NB4 (cell line): ENCODE measurements at regions not wholly inside any gene's neighbourhood (a gene's known extent, or its start where the extent isn't known, plus 50 kb on each side); places are given as distances from the start of the nearest gene placed in this dataset.

Experiments used
- MAX ChIP-seq: IDR thresholded peaks from 2 replicates; pipeline ENCODE4 v1.6.1; 2011; ENCODE audit warnings: low read depth, low read length
- MYC ChIP-seq: IDR thresholded peaks from 2 replicates; pipeline ENCODE4 v1.6.1; 2011; ENCODE audit warnings: low read depth, low read length
- POLR2A ChIP-seq: IDR thresholded peaks from 2 replicates; pipeline ENCODE4 v1.6.1; 2011; ENCODE audit warnings: mild to moderate bottlenecking; ENCODE audit not compliant: insufficient read length; ENCODE audit errors: extremely low read depth
- TF ChIP-seq, protein P1 (sequence below): IDR thresholded peaks from one replicate; pipeline ENCODE4 v1.5.1; 2012; ENCODE audit warnings: low read depth, low read length

DNA sequence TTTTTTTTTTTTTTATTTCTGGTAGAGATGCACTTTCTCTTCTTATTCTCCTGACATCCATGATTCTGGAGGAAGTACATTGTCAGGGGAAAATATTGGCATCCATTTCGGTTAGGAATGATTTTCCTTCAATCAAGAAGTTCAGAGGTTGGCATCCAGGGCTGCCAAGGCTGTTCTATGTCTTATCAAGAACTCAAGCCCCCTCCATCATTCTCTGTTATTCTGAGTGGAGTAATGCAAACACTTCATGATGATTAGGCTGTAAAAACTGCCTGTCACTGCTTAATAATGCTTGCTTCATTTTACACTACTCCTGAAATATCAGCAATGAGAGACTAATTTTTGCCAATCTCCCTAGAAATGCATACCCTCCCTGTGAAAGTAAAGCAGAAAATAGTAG, 417.1 kb upstream of the NFIA start:
- TF ChIP-seq, protein P1, sequence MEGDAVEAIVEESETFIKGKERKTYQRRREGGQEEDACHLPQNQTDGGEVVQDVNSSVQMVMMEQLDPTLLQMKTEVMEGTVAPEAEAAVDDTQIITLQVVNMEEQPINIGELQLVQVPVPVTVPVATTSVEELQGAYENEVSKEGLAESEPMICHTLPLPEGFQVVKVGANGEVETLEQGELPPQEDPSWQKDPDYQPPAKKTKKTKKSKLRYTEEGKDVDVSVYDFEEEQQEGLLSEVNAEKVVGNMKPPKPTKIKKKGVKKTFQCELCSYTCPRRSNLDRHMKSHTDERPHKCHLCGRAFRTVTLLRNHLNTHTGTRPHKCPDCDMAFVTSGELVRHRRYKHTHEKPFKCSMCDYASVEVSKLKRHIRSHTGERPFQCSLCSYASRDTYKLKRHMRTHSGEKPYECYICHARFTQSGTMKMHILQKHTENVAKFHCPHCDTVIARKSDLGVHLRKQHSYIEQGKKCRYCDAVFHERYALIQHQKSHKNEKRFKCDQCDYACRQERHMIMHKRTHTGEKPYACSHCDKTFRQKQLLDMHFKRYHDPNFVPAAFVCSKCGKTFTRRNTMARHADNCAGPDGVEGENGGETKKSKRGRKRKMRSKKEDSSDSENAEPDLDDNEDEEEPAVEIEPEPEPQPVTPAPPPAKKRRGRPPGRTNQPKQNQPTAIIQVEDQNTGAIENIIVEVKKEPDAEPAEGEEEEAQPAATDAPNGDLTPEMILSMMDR = no peak
- TF ChIP-seq MAX (no peak), POLR2A (no peak), MYC (no peak)
